ENCODE measurements at regions not wholly inside any gene's neighbourhood (a gene's known extent, or its start where the extent isn't known, plus 50 kb on each side); places are given as distances from the start of the nearest gene placed in this dataset.

GRCh38 chr2:71938108-71938507 is 209.6 kb downstream of the CYP26B1 start:
- intact Hi-C loops (cut with micrococcal nuclease), result no loop called here

DNA sequence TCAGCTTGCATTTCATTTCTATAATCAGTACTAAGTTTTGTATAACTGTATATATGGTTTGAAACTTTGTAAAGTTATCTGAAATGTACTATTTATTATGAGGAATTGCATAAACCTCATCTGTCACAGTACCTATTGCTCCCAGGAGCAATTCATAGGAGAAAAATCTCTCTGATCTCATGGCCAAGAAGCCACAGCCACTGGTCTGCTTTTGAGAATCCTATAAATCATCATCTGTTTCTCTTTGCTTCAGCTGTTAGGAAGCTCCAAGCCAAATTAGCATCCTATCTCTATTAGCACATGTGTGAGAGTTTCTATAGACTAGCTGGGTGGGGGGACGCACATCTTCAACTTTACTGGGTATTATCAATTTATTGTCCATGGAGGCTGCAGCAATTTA is 210.3 kb downstream of the CYP26B1 start:
- intact Hi-C loops (cut with micrococcal nuclease), result no loop called here

- intact Hi-C loops (cut with micrococcal nuclease), result no loop called here
Observed at GRCh38 chr2:71936076-71937030, 211.3 kb downstream of the CYP26B1 start.

DNA sequence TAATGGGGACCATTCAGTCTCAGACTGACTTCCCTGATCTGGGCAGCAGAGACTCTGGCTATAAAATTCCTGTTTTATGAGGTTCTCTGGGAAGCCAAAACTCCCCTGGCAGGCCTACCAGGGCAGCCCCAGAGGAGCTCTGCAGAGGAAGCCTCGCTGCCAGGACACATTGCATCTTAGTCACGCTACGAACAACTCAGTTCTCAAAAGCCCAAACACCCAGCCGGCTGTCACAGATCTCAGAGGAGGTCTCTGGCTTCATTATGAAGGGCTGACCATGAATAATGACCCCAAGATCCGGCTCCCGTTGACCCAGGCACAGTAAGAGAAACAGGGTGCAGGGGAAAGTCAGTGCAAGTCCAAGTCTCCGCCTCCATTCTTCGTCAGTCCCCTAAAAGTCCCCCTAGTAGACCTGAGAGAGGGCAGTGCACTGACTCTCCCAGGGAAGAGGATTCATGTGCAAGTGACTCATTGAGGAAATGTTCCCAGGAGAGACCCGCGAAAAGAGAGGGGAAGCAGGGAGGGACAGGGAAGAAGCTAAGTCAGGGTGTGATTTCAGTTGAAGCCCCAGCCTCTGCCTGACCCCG is 212.3 kb downstream of the CYP26B1 start:
- intact Hi-C loops (cut with micrococcal nuclease), result no loop called here

GRCh38 chr2:71934595-71935261 is 212.9 kb downstream of the CYP26B1 start:
- intact Hi-C loops (cut with micrococcal nuclease), result no loop called here

GRCh38 chr2:71934320-71934593 is 213.4 kb downstream of the CYP26B1 start:
- intact Hi-C loops (cut with micrococcal nuclease), result no loop called here

DNA sequence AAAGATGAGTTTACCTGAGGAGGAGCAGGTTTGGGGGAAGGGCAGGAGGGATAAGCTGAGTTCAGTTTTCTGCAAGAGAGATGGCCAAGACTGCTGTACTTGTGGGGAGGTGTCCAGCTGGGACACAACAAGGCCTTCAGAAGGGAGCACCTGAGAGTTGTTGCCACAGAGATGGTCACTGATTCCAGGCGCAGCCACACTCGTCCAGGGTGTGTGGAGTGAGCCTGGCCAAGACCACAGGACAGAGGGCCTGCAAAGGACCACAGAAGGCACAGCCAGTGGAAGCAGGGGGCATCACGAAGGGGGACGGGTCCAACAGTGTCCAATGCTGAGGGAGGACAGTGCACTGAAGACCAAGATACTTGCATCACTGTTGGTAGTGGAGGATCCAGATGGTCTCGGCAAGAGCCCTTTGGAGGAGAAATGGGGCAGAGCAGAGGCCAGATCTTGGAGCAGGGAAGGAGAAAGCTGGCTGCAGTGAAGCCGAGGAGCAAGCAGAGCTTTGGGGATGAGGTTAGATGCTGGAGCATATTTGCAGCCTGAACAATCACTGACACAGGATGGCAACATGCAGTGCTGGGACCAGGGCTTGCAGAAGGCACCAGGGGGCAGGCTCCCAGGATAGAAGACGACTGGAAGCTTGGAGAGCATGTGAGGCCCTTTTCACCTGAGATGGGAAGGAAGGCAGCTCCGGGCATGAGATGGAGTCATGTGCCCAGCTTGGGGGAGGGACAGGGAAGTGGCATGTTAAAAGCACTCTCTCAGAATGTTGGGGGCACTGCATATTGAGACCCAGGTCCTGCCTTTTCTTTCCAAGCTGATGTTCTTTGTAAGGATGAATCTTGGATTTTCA is 214.0 kb downstream of the CYP26B1 start:
- intact Hi-C loops (cut with micrococcal nuclease), result no loop called here

- intact Hi-C loops (cut with micrococcal nuclease), result no loop called here
Observed at GRCh38 chr2:71932780-71933466, 214.7 kb downstream of the CYP26B1 start.

DNA sequence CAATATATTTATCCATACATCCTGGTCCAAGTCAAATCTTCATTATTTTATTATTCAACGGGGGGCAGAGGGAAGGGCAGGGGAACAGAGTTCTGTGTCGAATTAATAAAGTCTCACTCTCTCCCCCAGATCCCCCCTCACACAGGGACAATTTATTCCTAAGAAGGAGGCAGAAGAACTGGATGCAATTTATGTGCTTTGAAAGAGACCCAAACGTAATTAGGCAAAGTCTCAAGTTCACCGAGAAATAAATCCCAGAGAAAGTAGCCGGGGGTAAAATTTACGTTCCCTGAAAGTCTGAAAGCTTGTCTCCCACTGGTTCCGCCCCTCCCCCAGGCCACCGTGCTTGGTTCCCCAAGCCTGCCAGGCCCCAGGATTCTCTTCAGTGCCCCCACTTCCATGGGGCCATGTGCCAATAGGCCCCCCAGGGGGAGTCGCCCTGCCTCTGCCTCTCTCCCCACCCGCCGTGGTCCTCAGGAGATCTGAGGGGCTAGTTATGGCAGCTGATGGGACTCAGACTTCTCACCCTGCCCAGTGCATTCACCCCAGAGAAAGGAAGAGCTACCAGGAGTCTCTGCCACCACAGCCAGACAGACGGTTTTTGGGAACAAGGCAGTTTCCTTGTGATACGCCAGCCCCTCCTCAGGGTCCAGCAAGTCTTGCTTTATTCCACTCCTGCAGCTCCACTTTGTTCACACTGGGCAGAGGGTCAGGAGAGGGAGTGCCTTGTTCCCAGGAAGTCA is 215.5 kb downstream of the CYP26B1 start:
- intact Hi-C loops (cut with micrococcal nuclease), result no loop called here

DNA sequence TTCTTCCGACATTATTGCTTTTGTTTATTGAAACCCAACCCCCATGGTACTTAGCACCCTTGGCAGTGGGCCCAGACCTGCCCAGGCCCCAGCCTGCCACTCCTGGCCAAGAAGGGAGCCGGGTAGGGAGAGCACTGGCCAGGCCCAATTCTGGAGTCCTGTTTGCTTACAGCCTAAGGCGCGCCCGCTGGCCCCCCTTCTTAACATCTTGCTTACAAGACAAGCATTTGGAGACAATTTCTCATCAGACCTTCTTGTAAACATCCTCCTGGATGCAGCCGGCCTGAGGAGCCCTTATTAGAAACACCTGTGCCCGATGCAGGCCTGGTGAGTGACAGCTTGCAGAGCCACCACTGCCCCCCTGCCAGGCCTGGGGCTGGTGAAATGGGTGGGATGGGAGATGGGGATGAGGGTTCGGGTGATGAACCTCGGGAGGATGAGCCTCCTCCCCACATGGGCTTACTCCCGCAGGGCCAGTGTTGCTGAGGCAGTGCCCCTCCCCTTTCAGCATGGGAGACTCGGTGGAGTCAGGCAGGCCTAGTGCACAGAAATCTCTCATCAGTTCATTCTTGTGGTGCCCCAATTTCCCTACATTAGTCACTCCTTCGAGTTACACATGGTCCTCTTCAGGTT is 217.5 kb downstream of the CYP26B1 start:
- intact Hi-C loops (cut with micrococcal nuclease), result no loop called here

GRCh38 chr2:71929482-71929772 is 218.2 kb downstream of the CYP26B1 start:
- intact Hi-C loops (cut with micrococcal nuclease), result loop anchor here (10.0 kb wide), 1 partner anchor 675 kb away; no protein-coding TSS in a partner anchor

DNA sequence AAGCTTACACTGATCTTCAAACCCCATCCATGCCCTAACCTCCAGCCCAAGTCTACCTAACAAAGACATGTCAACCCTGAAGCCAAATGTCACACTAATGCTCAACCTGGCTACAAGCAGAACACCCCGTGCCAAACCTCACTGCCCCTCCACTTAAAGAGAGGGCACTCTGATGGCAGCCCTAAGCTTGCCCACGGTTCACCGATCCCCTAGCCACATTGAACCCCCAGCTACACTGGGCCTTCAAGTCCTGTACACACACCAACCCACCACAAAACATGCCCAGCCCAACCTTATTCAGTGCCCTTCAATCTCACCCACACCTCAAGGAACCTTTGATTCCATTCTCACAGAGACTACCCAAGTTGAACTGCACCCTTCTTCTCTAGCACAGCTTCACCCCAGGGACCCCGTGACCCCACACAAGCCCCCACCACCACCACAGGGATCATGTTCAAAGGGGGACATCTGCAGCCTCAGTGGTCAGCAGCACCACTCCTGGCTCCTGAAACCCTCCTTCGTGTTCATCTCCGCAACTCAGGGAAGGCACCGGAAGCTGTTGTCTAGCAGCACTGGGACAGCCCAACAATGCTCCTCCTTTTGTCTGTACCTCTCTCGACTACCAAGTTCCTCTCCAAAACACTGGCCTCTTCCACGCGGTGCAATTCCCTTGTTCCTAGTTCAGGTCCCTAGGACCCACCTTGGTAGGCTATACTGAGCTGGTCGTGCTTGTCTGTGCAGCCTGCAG is 218.8 kb downstream of the CYP26B1 start:
- intact Hi-C loops (cut with micrococcal nuclease), result loop anchor here (10.0 kb wide), 1 partner anchor 676 kb away; no protein-coding TSS in a partner anchor

DNA sequence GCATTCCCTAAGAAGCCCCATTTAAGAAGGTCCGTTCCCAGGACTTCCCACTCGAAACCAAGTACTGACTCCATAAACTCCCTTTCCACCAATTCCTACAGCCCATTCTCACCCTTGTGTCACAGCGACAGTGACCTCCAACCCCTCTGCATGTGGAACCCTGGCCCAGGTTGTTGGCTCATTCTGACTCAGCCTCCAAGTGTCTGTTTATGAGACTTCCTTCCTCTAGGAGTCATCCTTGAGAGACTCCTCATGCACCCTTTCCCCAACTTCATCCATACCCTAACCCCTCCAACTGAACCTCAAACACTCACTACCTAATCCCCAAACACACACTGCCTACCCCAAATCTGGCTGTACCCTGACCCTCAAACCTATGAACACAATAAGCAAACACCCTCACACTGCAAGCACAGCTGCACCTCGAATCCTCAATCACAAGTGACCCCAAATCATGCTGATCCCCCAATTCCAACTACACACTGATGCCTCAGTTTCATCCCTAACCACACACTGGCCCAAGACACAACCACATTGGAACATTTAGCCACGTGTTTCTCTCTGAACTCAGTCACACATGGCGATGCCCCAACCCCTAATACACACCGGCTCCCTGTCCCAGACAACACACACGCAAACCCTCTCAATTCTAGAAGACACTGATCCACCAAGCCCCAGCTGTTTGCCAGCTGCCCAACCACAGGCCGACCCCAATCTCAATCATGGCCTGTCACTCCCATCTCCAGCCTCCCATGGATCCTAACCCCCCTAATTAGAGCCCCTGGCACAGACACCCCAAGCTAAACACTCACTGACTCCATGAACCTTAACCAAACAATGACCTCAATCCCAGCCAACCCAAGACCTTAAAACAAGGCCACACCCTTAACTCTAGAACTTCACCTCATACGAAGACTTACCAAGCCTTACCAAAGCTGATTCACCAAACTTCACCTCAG is 219.6 kb downstream of the CYP26B1 start:
- intact Hi-C loops (cut with micrococcal nuclease), result loop anchor here (10.0 kb wide), 1 partner anchor 677 kb away; no protein-coding TSS in a partner anchor

- intact Hi-C loops (cut with micrococcal nuclease), result loop anchor here (10.0 kb wide), 1 partner anchor 678 kb away; no protein-coding TSS in a partner anchor
Observed at GRCh38 chr2:71926876-71927756, 220.5 kb downstream of the CYP26B1 start.

- intact Hi-C loops (cut with micrococcal nuclease), result loop anchor here (10.0 kb wide), 1 partner anchor 679 kb away; no protein-coding TSS in a partner anchor
Observed at GRCh38 chr2:71926089-71926447, 221.6 kb downstream of the CYP26B1 start.

DNA sequence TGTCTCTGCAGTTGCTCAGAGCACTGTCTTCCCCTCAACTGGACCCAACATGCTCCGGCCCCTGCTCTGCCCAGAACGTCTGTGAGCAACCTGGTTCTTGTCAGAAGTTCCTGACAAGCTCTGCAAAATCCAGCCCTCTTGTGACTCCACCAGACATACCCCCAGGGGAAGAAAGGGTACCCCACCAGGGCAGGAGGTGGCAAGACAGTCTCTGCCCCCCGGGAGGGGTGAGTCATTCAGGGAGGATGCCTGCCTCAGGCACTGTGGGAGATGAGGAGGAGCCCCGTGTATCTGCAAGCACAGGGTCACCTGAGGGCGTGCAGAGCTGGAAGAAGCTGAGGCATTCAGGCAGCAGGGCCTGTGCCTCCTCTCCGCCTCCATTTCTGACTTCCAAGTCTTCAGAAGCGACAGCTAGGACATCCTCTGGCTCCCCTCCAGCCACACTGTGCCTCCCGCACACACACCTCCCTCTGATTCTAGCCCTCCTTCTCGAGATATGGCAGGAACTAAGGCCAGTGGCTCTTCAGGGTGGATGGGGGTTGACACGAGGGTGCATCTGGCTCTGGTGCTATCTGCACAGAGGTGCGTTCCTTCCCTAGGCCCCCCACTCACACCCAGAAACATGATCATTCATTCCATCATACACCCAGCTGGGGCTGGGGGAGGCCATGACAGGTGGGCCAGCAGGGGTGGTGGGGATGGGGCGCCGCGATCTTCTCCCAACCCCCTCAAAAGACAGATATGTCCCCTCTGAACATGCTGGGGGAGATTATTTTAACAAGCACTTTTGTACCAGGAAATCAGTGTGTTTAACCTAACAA is 222.2 kb downstream of the CYP26B1 start:
- intact Hi-C loops (cut with micrococcal nuclease), result loop anchor here (10.0 kb wide), 1 partner anchor 679 kb away; no protein-coding TSS in a partner anchor
